ENCODE measurements at regions not wholly inside any gene's neighbourhood (a gene's known extent, or its start where the extent isn't known, plus 50 kb on each side); places are given as distances from the start of the nearest gene placed in this dataset.
"Not testable (repeated sequence)": the region's sequence is repeated elsewhere in the genome, so short reads cannot be mapped to it uniquely, and the experiment has no call there.

DNA sequence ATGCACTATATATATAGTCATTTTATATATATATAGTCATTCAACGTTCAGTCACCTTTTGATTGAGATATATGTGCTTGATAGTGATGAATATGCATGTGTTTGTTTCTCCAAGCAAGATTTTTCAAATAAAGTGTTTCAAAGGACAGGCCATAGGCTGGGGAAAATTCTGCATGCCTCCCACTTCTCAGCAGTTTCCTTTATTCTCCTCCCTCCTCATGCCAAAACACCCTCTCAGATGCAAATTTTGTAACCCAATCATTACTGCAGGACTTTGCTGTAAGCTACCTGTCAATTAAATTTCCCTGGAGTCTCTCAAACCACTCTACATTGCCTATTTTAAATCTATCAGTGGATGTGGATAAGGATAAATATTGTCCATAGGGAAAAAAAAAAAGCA, 65.6 kb upstream of the SLC39A8 start:
- TF ChIP-seq, protein P1, sequence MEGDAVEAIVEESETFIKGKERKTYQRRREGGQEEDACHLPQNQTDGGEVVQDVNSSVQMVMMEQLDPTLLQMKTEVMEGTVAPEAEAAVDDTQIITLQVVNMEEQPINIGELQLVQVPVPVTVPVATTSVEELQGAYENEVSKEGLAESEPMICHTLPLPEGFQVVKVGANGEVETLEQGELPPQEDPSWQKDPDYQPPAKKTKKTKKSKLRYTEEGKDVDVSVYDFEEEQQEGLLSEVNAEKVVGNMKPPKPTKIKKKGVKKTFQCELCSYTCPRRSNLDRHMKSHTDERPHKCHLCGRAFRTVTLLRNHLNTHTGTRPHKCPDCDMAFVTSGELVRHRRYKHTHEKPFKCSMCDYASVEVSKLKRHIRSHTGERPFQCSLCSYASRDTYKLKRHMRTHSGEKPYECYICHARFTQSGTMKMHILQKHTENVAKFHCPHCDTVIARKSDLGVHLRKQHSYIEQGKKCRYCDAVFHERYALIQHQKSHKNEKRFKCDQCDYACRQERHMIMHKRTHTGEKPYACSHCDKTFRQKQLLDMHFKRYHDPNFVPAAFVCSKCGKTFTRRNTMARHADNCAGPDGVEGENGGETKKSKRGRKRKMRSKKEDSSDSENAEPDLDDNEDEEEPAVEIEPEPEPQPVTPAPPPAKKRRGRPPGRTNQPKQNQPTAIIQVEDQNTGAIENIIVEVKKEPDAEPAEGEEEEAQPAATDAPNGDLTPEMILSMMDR (IDR thresholded peaks at IDR 0.05; ENCODE audit: borderline replicate concordance, extremely low read depth, low read length, poor library complexity, severe bottlenecking): not testable (repeated sequence)
- not testable (repeated sequence) for TF ChIP-seq EZH2 (IDR thresholded peaks at IDR 0.05; ENCODE audit: borderline replicate concordance, low read depth, low read length, severe bottlenecking)

Measured in DND-41 (cell line).